K562 (cell line): ENCODE measurements at regions not wholly inside any gene's neighbourhood (a gene's known extent, or its start where the extent isn't known, plus 50 kb on each side); places are given as distances from the start of the nearest gene placed in this dataset.

Experiments used
- ARNT ChIP-seq, 2 experiments: fragments of 450-650 bp; IDR thresholded peaks; 2 replicates each; pipeline ENCODE4 v1.6.1; 2016; ENCODE audit warnings: mild to moderate bottlenecking in 1 of 2
- EP400 ChIP-seq: fragments of 450-650 bp; IDR thresholded peaks from 2 replicates; pipeline ENCODE4 v1.6.1; 2017; ENCODE audit warnings: antibody characterized with exemption, mild to moderate bottlenecking, moderate library complexity
- HDGF ChIP-seq: fragments of 450-650 bp; IDR thresholded peaks from 2 replicates; pipeline ENCODE4 v1.6.1; 2016
- MTA3 ChIP-seq: fragments of 450-650 bp; formaldehyde crosslinking; IDR thresholded peaks from 2 replicates; pipeline ENCODE4 v1.6.1; 2017; ENCODE audit warnings: mild to moderate bottlenecking, borderline replicate concordance
- SMAD4 ChIP-seq: fragments of 250-450 bp; sonication (Bioruptor Pico); conservative IDR thresholded peaks from 2 replicates; pipeline ENCODE4 v1.8.0; 2021; ENCODE audit warnings: inconsistent platforms, mild to moderate bottlenecking, moderate library complexity
- SMARCA4 ChIP-seq: fragments of 450-650 bp; IDR thresholded peaks from 2 replicates; pipeline ENCODE4 v1.6.1; 2016
- SMARCB1 ChIP-seq: IDR thresholded peaks from 2 replicates; pipeline ENCODE4 v1.6.1; 2011; ENCODE audit warnings: improper control_type of control experiment, low read depth; ENCODE audit not compliant: insufficient read length
- SMARCC2 ChIP-seq: fragments of 450-650 bp; IDR thresholded peaks from 2 replicates; pipeline ENCODE4 v1.6.1; 2017; ENCODE audit warnings: antibody characterized with exemption, moderate library complexity, mild to moderate bottlenecking, low read depth
- ZNF699 ChIP-seq: fragments of 250-450 bp; sonication (Bioruptor Pico); IDR thresholded peaks from 2 replicates; pipeline ENCODE4 v1.8.0; 2021; ENCODE audit warnings: mild to moderate bottlenecking, moderate library complexity; ENCODE audit not compliant: insufficient replicate concordance
- TF ChIP-seq, protein P1 (sequence below): sonication (generic); formaldehyde crosslinking; IDR thresholded peaks from 2 replicates; pipeline ENCODE4 v1.8.0; 2022; ENCODE audit warnings: missing genetic modification reagents, mild to moderate bottlenecking, borderline replicate concordance
- TF ChIP-seq, protein P2 (sequence below): fragments of 450-650 bp; IDR thresholded peaks from 2 replicates; pipeline ENCODE4 v1.7.1; 2018; ENCODE audit warnings: mild to moderate bottlenecking, low read depth; ENCODE audit not compliant: partially characterized antibody
- TF ChIP-seq, protein P3 (sequence below): fragments of 250-450 bp; sonication (Bioruptor Pico); IDR thresholded peaks from 2 replicates; pipeline ENCODE4 v1.8.0; 2021; ENCODE audit warnings: mild to moderate bottlenecking, moderate library complexity
- TF ChIP-seq, protein P4 (sequence below), 3 experiments: fragments of 200-800 bp in 1 of 3; fragments of 250-450 bp in 1 of 3; fragments of 450-650 bp in 1 of 3; sonication (Bioruptor Pico) in 1 of 3; sonication (Bioruptor generic) in 1 of 3; formaldehyde crosslinking in 1 of 3; IDR thresholded peaks; 2 replicates each; pipeline versions ENCODE4 v1.6.1 to v1.8.0; 2016 to 2022; ENCODE audit warnings: mild to moderate bottlenecking in 2 of 3, missing genetic modification characterization in 2 of 3, missing compliant biosample characterization in 1 of 3, moderate library complexity in 1 of 3
- TF ChIP-seq, protein P5 (sequence below): sonication (generic); formaldehyde crosslinking; IDR thresholded peaks from 2 replicates; pipeline ENCODE4 v1.8.1; 2022; ENCODE audit warnings: missing genetic modification reagents
- TF ChIP-seq, protein P6 (sequence below), 2 experiments: fragments of 200-800 bp in 1 of 2; sonication (Bioruptor generic) in 1 of 2; sonication (generic) in 1 of 2; formaldehyde crosslinking in 1 of 2; IDR thresholded peaks in 1 of 2; conservative IDR thresholded peaks in 1 of 2; 2 replicates each; pipeline versions ENCODE4 v1.5.0 to v1.6.1; 2016 to 2020; ENCODE audit warnings: missing compliant biosample characterization in 1 of 2, missing genetic modification characterization in 1 of 2, missing genetic modification reagents in 1 of 2

DNA sequence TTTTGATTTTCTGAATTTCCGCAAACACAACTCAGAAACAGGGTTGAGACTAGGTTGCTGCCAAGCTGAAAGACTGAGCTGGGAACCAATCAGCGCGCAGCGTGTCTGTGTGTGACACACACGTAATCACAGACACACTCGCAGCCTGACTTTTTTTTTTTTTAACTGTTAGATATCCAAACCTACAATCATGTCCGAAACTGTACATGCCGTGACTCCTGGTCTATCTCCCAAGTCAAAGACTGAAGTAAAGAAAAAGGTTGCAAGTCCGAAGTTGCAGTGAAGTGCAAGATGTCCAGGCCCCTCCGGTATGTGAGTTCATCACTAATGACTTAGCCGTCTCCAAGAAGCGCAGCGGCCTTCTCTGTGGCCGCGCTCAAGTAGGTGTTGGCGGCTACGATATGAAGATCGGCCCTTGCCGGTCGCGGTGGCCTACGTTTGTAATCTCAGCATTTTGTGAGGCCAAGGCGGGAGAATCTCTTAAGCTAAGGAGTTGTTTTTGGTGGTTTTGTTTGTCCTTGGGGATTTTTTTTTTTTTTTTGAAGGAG, 108.2 kb downstream of the HFE start (continued):
- TF ChIP-seq, protein P1, sequence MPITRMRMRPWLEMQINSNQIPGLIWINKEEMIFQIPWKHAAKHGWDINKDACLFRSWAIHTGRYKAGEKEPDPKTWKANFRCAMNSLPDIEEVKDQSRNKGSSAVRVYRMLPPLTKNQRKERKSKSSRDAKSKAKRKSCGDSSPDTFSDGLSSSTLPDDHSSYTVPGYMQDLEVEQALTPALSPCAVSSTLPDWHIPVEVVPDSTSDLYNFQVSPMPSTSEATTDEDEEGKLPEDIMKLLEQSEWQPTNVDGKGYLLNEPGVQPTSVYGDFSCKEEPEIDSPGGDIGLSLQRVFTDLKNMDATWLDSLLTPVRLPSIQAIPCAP (CRISPR knock-in tag) = 0 out of 2 replicates have a peak, but pooled peaks have one; percentile 16
- peak; percentile 66; the same call in 1 of the 2 replicates for TF ChIP-seq HDGF
- TF ChIP-seq, protein P2, sequence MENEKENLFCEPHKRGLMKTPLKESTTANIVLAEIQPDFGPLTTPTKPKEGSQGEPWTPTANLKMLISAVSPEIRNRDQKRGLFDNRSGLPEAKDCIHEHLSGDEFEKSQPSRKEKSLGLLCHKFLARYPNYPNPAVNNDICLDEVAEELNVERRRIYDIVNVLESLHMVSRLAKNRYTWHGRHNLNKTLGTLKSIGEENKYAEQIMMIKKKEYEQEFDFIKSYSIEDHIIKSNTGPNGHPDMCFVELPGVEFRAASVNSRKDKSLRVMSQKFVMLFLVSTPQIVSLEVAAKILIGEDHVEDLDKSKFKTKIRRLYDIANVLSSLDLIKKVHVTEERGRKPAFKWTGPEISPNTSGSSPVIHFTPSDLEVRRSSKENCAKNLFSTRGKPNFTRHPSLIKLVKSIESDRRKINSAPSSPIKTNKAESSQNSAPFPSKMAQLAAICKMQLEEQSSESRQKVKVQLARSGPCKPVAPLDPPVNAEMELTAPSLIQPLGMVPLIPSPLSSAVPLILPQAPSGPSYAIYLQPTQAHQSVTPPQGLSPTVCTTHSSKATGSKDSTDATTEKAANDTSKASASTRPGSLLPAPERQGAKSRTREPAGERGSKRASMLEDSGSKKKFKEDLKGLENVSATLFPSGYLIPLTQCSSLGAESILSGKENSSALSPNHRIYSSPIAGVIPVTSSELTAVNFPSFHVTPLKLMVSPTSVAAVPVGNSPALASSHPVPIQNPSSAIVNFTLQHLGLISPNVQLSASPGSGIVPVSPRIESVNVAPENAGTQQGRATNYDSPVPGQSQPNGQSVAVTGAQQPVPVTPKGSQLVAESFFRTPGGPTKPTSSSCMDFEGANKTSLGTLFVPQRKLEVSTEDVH = peak; percentile 11
- TF ChIP-seq ZNF699 (CRISPR knock-in tag) = no peak
- TF ChIP-seq, protein P3, sequence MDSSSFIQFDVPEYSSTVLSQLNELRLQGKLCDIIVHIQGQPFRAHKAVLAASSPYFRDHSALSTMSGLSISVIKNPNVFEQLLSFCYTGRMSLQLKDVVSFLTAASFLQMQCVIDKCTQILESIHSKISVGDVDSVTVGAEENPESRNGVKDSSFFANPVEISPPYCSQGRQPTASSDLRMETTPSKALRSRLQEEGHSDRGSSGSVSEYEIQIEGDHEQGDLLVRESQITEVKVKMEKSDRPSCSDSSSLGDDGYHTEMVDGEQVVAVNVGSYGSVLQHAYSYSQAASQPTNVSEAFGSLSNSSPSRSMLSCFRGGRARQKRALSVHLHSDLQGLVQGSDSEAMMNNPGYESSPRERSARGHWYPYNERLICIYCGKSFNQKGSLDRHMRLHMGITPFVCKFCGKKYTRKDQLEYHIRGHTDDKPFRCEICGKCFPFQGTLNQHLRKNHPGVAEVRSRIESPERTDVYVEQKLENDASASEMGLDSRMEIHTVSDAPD (CRISPR knock-in tag) = no peak
- peak; percentile 66 for TF ChIP-seq SMAD4 (CRISPR knock-in tag)
- TF ChIP-seq EP400 = peak; percentile 5; the same call in 1 of the 2 replicates
- peak in 1 of 2 experiments; percentile 18; a peak in 1 of 4 replicates for TF ChIP-seq ARNT (IDR thresholded peaks at IDR 0.05)
- TF ChIP-seq, protein P4, sequence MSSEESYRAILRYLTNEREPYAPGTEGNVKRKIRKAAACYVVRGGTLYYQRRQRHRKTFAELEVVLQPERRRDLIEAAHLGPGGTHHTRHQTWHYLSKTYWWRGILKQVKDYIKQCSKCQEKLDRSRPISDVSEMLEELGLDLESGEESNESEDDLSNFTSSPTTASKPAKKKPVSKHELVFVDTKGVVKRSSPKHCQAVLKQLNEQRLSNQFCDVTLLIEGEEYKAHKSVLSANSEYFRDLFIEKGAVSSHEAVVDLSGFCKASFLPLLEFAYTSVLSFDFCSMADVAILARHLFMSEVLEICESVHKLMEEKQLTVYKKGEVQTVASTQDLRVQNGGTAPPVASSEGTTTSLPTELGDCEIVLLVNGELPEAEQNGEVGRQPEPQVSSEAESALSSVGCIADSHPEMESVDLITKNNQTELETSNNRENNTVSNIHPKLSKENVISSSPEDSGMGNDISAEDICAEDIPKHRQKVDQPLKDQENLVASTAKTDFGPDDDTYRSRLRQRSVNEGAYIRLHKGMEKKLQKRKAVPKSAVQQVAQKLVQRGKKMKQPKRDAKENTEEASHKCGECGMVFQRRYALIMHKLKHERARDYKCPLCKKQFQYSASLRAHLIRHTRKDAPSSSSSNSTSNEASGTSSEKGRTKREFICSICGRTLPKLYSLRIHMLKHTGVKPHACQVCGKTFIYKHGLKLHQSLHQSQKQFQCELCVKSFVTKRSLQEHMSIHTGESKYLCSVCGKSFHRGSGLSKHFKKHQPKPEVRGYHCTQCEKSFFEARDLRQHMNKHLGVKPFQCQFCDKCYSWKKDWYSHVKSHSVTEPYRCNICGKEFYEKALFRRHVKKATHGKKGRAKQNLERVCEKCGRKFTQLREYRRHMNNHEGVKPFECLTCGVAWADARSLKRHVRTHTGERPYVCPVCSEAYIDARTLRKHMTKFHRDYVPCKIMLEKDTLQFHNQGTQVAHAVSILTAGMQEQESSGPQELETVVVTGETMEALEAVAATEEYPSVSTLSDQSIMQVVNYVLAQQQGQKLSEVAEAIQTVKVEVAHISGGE (CRISPR knock-in tag; IDR thresholded peaks at IDR 0.05) = no peak
- no peak for TF ChIP-seq SMARCC2
- TF ChIP-seq, protein P5, sequence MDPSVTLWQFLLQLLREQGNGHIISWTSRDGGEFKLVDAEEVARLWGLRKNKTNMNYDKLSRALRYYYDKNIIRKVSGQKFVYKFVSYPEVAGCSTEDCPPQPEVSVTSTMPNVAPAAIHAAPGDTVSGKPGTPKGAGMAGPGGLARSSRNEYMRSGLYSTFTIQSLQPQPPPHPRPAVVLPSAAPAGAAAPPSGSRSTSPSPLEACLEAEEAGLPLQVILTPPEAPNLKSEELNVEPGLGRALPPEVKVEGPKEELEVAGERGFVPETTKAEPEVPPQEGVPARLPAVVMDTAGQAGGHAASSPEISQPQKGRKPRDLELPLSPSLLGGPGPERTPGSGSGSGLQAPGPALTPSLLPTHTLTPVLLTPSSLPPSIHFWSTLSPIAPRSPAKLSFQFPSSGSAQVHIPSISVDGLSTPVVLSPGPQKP (CRISPR knock-in tag) = no peak
- no peak for TF ChIP-seq SMARCB1
- peak; percentile 39; the same call in 1 of the 2 replicates for TF ChIP-seq SMARCA4
- TF ChIP-seq, protein P6, sequence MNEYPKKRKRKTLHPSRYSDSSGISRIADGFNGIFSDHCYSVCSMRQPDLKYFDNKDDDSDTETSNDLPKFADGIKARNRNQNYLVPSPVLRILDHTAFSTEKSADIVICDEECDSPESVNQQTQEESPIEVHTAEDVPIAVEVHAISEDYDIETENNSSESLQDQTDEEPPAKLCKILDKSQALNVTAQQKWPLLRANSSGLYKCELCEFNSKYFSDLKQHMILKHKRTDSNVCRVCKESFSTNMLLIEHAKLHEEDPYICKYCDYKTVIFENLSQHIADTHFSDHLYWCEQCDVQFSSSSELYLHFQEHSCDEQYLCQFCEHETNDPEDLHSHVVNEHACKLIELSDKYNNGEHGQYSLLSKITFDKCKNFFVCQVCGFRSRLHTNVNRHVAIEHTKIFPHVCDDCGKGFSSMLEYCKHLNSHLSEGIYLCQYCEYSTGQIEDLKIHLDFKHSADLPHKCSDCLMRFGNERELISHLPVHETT (CRISPR knock-in tag; conservative IDR thresholded peaks at IDR 0.05 in 1 of 2, IDR thresholded peaks at IDR 0.05 in 1 of 2) = 0 out of 4 replicates have a peak, but pooled peaks of 1 of the 2 experiments have one; percentile 32
- peak; percentile 89; the same call in 1 of the 2 replicates for TF ChIP-seq MTA3
